ENCODE measurements at regions not wholly inside any gene's neighbourhood (a gene's known extent, or its start where the extent isn't known, plus 50 kb on each side); places are given as distances from the start of the nearest gene placed in this dataset.
"Not testable (repeated sequence)": the region's sequence is repeated elsewhere in the genome, so short reads cannot be mapped to it uniquely, and the experiment has no call there.

DNA sequence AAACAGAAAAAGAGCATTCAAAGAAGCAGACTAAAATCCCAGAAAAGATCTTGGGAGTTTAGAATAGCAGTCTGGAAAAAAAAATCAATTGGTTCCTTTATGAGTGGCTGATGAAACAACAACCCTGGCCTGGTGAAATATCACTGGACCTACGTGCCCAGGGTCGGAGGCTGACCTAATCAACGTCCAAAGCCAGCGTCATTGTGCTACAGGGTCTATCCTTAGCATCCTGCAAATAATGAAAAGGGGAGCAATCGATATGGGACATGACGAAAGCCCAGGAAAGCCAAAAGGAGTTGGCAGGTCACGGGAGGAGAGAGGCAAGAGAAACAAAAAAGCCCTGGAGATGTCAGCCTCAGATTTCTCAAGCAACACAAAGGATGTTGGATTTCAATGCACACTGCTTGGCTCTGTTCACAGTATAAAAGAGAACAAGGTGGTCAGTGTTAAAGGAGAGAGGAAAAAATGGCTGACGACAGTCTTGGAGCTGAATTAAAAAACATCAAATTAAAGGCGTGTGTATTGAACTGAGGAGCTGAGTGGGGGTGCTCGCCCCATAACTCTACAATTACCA, 148.8 kb downstream of the BLID start:
- in situ Hi-C loops (cut with MboI; ENCODE audit: low pct_ligation_motif_present in 1 of 4, low pct_unique_long_range_greater_than_20kb in 1 of 4, low sequenced_read_pairs in 3 of 4) (no loop called here), intact Hi-C loops (cut with DNase I; ENCODE audit: low total_unique reads) (no loop called here)
- Histone ChIP-seq H3K9me3 (no peaks in the 10 kb centered on the region), H3K36me3 (no peaks in the 10 kb centered on the region), H3K4me1 (peaks cover 0 to 4% (median 0%) of the 10 kb centered on the region in 4 donors), H3K27ac (no peak overlapping the region), H3K27me3 (no peaks in the 10 kb centered on the region), H3K4me3 (no peak overlapping the region)
- DNase-seq, result no peak
- WGBS, 2 donors (ENCODE audit: low coverage in 1 of 2), result 82 to 85% methylated on average over 3 to 10 of the region's 10 CpGs
- TF ChIP-seq CTCF (IDR thresholded peaks at IDR 0.05) (no peak), POLR2A (IDR thresholded peaks at IDR 0.05) (no peak), POLR2AphosphoS5 (IDR thresholded peaks at IDR 0.05) (no peak), EP300 (IDR thresholded peaks at IDR 0.05; ENCODE audit: low read depth) (no peak)

GRCh38 chr11:121965330-121965729, 150.7 kb downstream of the BLID start:
- WGBS, 2 donors (ENCODE audit: low coverage in 1 of 2), result 68 to 69% methylated on average over 3 to 4 of the region's 4 CpGs
- in situ Hi-C loops (cut with MboI; ENCODE audit: low pct_ligation_motif_present in 1 of 4, low pct_unique_long_range_greater_than_20kb in 1 of 4, low sequenced_read_pairs in 3 of 4) (no loop called here), intact Hi-C loops (cut with DNase I; ENCODE audit: low total_unique reads) (no loop called here)
- no peak for DNase-seq
- peaks cover 0 to 4% (median 0%) of the 10 kb centered on the region in 4 donors for H3K4me1 ChIP-seq
- no peak overlapping the region for H3K27ac ChIP-seq
- H3K36me3 ChIP-seq, result no peaks in the 10 kb centered on the region
- H3K27me3 ChIP-seq, result no peaks in the 10 kb centered on the region
- no peaks in the 10 kb centered on the region for H3K9me3 ChIP-seq
- H3K4me3 ChIP-seq, result no peak overlapping the region
- TF ChIP-seq POLR2A (IDR thresholded peaks at IDR 0.05) (no peak), CTCF (IDR thresholded peaks at IDR 0.05) (no peak), EP300 (IDR thresholded peaks at IDR 0.05; ENCODE audit: low read depth) (no peak), POLR2AphosphoS5 (IDR thresholded peaks at IDR 0.05) (no peak)

- DNase-seq, result no peak
- H3K27ac ChIP-seq, result no peak overlapping the region
- H3K9me3 ChIP-seq, result no peaks in the 10 kb centered on the region
- H3K4me3 ChIP-seq, result no peak overlapping the region
- TF ChIP-seq EP300 (IDR thresholded peaks at IDR 0.05; ENCODE audit: low read depth), result no peak
- no peak for TF ChIP-seq CTCF (IDR thresholded peaks at IDR 0.05)
- no peak for TF ChIP-seq POLR2A (IDR thresholded peaks at IDR 0.05)
- no peak for TF ChIP-seq POLR2AphosphoS5 (IDR thresholded peaks at IDR 0.05)
- no peaks in the 10 kb centered on the region for H3K36me3 ChIP-seq
- WGBS, 2 donors (ENCODE audit: low coverage in 1 of 2), result 22 to 26% methylated on average over 4 of the region's 4 CpGs
- intact Hi-C loops (cut with DNase I; ENCODE audit: low total_unique reads) (no loop called here), in situ Hi-C loops (cut with MboI; ENCODE audit: low pct_ligation_motif_present in 1 of 4, low pct_unique_long_range_greater_than_20kb in 1 of 4, low sequenced_read_pairs in 3 of 4) (no loop called here)
- H3K4me1 ChIP-seq, result peaks cover 0 to 4% (median 0%) of the 10 kb centered on the region in 4 donors
- no peaks in the 10 kb centered on the region for H3K27me3 ChIP-seq
Observed at GRCh38 chr11:121964591-121964990, 151.4 kb downstream of the BLID start.

DNA sequence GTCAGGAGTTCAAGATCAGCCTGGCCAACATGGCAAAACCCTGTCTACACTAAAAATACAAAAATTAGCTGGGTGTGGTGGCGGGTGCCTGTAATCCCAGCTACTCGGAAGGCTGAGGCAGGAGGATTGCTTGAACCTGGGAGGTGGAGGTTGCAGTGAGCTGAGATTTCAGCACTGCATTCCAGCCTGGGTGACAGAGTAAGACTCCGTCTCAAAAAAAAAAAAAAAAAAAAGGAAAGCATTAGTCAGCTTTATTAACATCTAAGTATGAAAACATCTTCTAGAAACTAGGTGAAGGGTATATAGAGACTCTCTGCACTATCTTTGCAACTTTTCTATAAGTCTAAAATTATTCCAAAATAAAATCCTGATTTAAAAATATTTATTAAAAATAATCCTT, 152.2 kb downstream of the BLID start:
- not testable (repeated sequence) for H3K4me3 ChIP-seq

DNA sequence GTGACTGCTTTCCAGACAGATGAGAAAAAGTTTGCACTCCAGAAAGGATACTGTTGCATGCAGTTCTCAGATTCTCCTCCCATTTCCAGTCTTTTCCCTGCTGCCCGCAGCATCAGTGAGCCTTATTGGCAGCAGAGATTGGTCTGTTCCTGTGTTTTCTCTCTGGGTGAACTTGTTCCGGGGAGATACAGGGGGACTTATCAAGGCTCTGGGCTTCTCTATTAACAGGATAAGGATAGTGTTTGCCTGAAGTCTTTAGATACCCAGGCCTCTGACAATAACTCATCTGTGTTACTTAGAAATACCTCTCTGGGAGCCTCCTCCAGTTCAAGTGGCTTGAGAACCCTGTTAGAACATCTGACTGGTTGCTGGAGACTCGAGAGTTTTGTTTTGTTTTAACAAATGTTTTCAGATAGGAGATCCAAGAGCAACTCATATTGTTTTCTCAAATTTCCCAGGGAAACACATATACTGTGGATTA, 154.7 kb downstream of the BLID start:
- intact Hi-C loops (cut with DNase I; ENCODE audit: low total_unique reads) (no loop called here), in situ Hi-C loops (cut with MboI; ENCODE audit: low pct_ligation_motif_present in 1 of 4, low pct_unique_long_range_greater_than_20kb in 1 of 4, low sequenced_read_pairs in 3 of 4) (no loop called here)
- no peak overlapping the region for H3K4me3 ChIP-seq
- TF ChIP-seq EP300 (IDR thresholded peaks at IDR 0.05; ENCODE audit: low read depth), result no peak
- TF ChIP-seq POLR2AphosphoS5 (IDR thresholded peaks at IDR 0.05), result no peak
- TF ChIP-seq CTCF (IDR thresholded peaks at IDR 0.05), result no peak
- no peak for TF ChIP-seq POLR2A (IDR thresholded peaks at IDR 0.05)
- peaks cover 0 to 4% (median 0%) of the 10 kb centered on the region in 4 donors for H3K4me1 ChIP-seq
- no peaks in the 10 kb centered on the region for H3K27me3 ChIP-seq
- H3K9me3 ChIP-seq, result no peaks in the 10 kb centered on the region
- DNase-seq, result no peak
- no peaks in the 10 kb centered on the region for H3K36me3 ChIP-seq
- WGBS, 2 donors (ENCODE audit: low coverage in 1 of 2), result 39 to 48% methylated on average over 3 of the region's 3 CpGs
- H3K27ac ChIP-seq, result no peak overlapping the region

More for the DNA sequence above, 152.2 kb downstream of the BLID start:
- H3K27ac ChIP-seq; intact Hi-C loops (cut with DNase I; ENCODE audit: low total_unique reads); H3K27me3 ChIP-seq; H3K9me3 ChIP-seq; DNase-seq; H3K36me3 ChIP-seq; H3K4me1 ChIP-seq; in situ Hi-C loops (cut with MboI; ENCODE audit: low pct_ligation_motif_present in 1 of 4, low pct_unique_long_range_greater_than_20kb in 1 of 4, low sequenced_read_pairs in 3 of 4): not testable (repeated sequence)
- 81 to 85% methylated on average over 3 of the region's 3 CpGs for WGBS, 2 donors (ENCODE audit: low coverage in 1 of 2)

Data from transverse colon (tissue), 4 donors.